ENCODE measurements at regions not wholly inside any gene's neighbourhood (a gene's known extent, or its start where the extent isn't known, plus 50 kb on each side); places are given as distances from the start of the nearest gene placed in this dataset.

GRCh38 chr10:57049096-57049495, 688.0 kb upstream of the ZWINT start:
- TF ChIP-seq, protein P1, sequence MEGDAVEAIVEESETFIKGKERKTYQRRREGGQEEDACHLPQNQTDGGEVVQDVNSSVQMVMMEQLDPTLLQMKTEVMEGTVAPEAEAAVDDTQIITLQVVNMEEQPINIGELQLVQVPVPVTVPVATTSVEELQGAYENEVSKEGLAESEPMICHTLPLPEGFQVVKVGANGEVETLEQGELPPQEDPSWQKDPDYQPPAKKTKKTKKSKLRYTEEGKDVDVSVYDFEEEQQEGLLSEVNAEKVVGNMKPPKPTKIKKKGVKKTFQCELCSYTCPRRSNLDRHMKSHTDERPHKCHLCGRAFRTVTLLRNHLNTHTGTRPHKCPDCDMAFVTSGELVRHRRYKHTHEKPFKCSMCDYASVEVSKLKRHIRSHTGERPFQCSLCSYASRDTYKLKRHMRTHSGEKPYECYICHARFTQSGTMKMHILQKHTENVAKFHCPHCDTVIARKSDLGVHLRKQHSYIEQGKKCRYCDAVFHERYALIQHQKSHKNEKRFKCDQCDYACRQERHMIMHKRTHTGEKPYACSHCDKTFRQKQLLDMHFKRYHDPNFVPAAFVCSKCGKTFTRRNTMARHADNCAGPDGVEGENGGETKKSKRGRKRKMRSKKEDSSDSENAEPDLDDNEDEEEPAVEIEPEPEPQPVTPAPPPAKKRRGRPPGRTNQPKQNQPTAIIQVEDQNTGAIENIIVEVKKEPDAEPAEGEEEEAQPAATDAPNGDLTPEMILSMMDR (IDR thresholded peaks at IDR 0.05): no peak
- TF ChIP-seq ZFX (IDR thresholded peaks at IDR 0.05; ENCODE audit: borderline replicate concordance): no peak

All from 22Rv1 (cell line).